ENCODE measurements at regions not wholly inside any gene's neighbourhood (a gene's known extent, or its start where the extent isn't known, plus 50 kb on each side); places are given as distances from the start of the nearest gene placed in this dataset.

DNA sequence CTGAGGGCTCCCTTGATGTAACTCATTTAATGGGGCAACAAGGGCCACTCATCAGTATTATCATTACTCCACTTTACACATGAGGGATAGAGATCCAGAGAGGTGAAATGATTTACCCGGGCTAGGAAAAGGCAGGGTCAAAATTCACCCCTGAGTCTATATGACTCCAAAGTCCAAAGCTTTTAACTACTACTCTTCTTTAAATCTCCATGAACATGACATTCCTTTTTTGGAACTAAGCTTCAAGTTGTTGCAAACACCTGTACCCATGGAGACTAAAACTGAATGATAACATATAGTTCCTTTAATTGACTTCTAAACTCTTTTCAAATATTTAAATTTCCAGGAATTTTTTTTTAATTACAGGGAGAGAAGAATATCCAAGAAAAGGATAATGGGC lies 292.9 kb upstream of the GADL1 start:
- TF ChIP-seq, protein P1, sequence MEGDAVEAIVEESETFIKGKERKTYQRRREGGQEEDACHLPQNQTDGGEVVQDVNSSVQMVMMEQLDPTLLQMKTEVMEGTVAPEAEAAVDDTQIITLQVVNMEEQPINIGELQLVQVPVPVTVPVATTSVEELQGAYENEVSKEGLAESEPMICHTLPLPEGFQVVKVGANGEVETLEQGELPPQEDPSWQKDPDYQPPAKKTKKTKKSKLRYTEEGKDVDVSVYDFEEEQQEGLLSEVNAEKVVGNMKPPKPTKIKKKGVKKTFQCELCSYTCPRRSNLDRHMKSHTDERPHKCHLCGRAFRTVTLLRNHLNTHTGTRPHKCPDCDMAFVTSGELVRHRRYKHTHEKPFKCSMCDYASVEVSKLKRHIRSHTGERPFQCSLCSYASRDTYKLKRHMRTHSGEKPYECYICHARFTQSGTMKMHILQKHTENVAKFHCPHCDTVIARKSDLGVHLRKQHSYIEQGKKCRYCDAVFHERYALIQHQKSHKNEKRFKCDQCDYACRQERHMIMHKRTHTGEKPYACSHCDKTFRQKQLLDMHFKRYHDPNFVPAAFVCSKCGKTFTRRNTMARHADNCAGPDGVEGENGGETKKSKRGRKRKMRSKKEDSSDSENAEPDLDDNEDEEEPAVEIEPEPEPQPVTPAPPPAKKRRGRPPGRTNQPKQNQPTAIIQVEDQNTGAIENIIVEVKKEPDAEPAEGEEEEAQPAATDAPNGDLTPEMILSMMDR (optimal IDR thresholded peaks at IDR 0.05 in 1 of 3, IDR thresholded peaks at IDR 0.05 in 1 of 3, conservative IDR thresholded peaks at IDR 0.05 in 1 of 3; ENCODE audit: extremely low read depth in 1 of 3, insufficient read depth in 2 of 3, low read length in 3 of 3) = no peak
- TF ChIP-seq EZH2 (IDR thresholded peaks at IDR 0.05; ENCODE audit: low read length) = no peak
- no peaks in the 10 kb centered on the region for H3K27me3 ChIP-seq (ENCODE audit: control insufficient read depth, extremely low read depth, insufficient read depth, low read length)
- no peaks in the 10 kb centered on the region for H3K4me1 ChIP-seq (ENCODE audit: control insufficient read depth, extremely low read depth, insufficient read depth, low read length)
- H3K36me3 ChIP-seq (ENCODE audit: control insufficient read depth in 2 of 2, extremely low read depth in 1 of 2, insufficient read depth in 2 of 2, low read length in 2 of 2) = no peaks in the 10 kb centered on the region
- no peaks in the 10 kb centered on the region for H4K20me1 ChIP-seq (ENCODE audit: control insufficient read depth, extremely low read depth, insufficient read depth, low read length)
- DNase-seq (ENCODE audit: low read depth, low spot score) = no peak
- H3K9me3 ChIP-seq (ENCODE audit: control insufficient read depth, low read depth, low read length) = no peaks in the 10 kb centered on the region
- H3K9me1 ChIP-seq (ENCODE audit: control insufficient read depth, extremely low read depth, insufficient read depth, low read length) = no peaks in the 10 kb centered on the region
- H2AFZ ChIP-seq (ENCODE audit: control insufficient read depth, low read length) = no peak overlapping the region
- no peak overlapping the region for H3K27ac ChIP-seq (ENCODE audit: control insufficient read depth, insufficient read depth, low read length)
- FAIRE-seq = peak; percentile 65
- dilution Hi-C loops (cut with MboI; ENCODE audit: extremely low pct_ligation_motif_present, low sequenced_read_pairs) = no loop called here
- H3K79me2 ChIP-seq (ENCODE audit: control insufficient read depth, insufficient read depth, low read length) = no peaks in the 10 kb centered on the region
- H3K4me2 ChIP-seq (ENCODE audit: control insufficient read depth, extremely low read depth, insufficient read depth, low read depth, low read length) = no peak overlapping the region
- H3K9ac ChIP-seq (ENCODE audit: control insufficient read depth, extremely low read depth, insufficient read depth, low read length) = no peak overlapping the region
- no peak overlapping the region for H3K4me3 ChIP-seq (ENCODE audit: control insufficient read depth in 2 of 3, extremely low read depth in 1 of 3, insufficient read depth in 2 of 3, low read depth in 1 of 3, low read length in 3 of 3)

- no peak overlapping the region for H3K27ac ChIP-seq (ENCODE audit: control insufficient read depth, insufficient read depth, low read length)
- dilution Hi-C loops (cut with MboI; ENCODE audit: extremely low pct_ligation_motif_present, low sequenced_read_pairs) = no loop called here
- TF ChIP-seq, protein P1 (optimal IDR thresholded peaks at IDR 0.05 in 1 of 3, IDR thresholded peaks at IDR 0.05 in 1 of 3, conservative IDR thresholded peaks at IDR 0.05 in 1 of 3; ENCODE audit: extremely low read depth in 1 of 3, insufficient read depth in 2 of 3, low read length in 3 of 3) = no peak
- TF ChIP-seq EZH2 (IDR thresholded peaks at IDR 0.05; ENCODE audit: low read length) = no peak
Observed at GRCh38 chr3:31188112-31188511, 293.7 kb upstream of the GADL1 start.

More at GRCh38 chr3:31188112-31188511, 293.7 kb upstream of the GADL1 start:
- H3K9me1 ChIP-seq (ENCODE audit: control insufficient read depth, extremely low read depth, insufficient read depth, low read length) = no peaks in the 10 kb centered on the region
- no peaks in the 10 kb centered on the region for H4K20me1 ChIP-seq (ENCODE audit: control insufficient read depth, extremely low read depth, insufficient read depth, low read length)
- H2AFZ ChIP-seq (ENCODE audit: control insufficient read depth, low read length) = no peak overlapping the region
- no peaks in the 10 kb centered on the region for H3K79me2 ChIP-seq (ENCODE audit: control insufficient read depth, insufficient read depth, low read length)
- H3K9ac ChIP-seq (ENCODE audit: control insufficient read depth, extremely low read depth, insufficient read depth, low read length) = no peak overlapping the region
- no peaks in the 10 kb centered on the region for H3K36me3 ChIP-seq (ENCODE audit: control insufficient read depth in 2 of 2, extremely low read depth in 1 of 2, insufficient read depth in 2 of 2, low read length in 2 of 2)
- H3K4me1 ChIP-seq (ENCODE audit: control insufficient read depth, extremely low read depth, insufficient read depth, low read length) = no peaks in the 10 kb centered on the region
- DNase-seq (ENCODE audit: low read depth, low spot score) (no peak), FAIRE-seq (no peak)
- no peak overlapping the region for H3K4me3 ChIP-seq (ENCODE audit: control insufficient read depth in 2 of 3, extremely low read depth in 1 of 3, insufficient read depth in 2 of 3, low read depth in 1 of 3, low read length in 3 of 3)
- no peak overlapping the region for H3K4me2 ChIP-seq (ENCODE audit: control insufficient read depth, extremely low read depth, insufficient read depth, low read depth, low read length)
- no peaks in the 10 kb centered on the region for H3K9me3 ChIP-seq (ENCODE audit: control insufficient read depth, low read depth, low read length)
- no peaks in the 10 kb centered on the region for H3K27me3 ChIP-seq (ENCODE audit: control insufficient read depth, extremely low read depth, insufficient read depth, low read length)

Measured in keratinocyte (primary cell).